ENCODE measurements at regions not wholly inside any gene's neighbourhood (a gene's known extent, or its start where the extent isn't known, plus 50 kb on each side); places are given as distances from the start of the nearest gene placed in this dataset.

DNA sequence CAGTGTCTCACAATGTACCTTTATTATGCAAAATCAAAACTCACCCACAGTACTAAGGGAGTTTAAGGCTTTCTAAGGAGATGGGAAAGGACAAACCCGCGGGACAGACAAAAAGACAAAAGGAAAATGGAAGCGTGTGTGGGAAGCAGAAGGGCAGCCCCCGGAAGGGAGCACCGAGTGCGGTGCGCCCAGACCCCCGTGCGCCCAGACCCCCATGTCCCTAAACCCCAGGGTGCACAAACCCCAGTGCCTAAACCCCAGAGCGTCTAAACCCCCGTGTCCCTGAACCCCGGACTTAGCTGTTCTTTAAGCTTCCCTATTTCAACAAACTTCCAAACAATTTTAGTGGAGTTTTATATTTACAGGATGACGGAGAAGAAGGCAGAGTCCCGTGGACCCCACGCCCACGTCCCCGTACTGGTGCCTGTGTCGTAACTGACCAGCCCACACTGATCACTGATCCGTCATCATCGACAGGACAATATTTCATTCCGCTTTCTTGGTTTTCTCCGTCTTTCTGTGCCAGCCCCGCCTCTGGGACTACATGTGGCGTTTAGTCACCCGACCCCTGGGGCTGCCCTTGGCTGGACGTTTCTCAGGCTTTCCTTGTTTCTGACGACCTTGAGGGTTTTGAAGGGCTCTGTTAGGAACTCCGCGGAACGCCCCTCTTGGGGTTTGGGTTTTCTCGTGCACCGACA, 76.9 kb downstream of the RTP5 start:
- H3K4me2 ChIP-seq (ENCODE audit: low read length), result no peak overlapping the region
- no peak overlapping the region for H4K8ac ChIP-seq (ENCODE audit: low read depth, low read length)
- no peak overlapping the region for H3K18ac ChIP-seq (ENCODE audit: low read length)
- no peaks in the 10 kb centered on the region for H3K79me2 ChIP-seq (ENCODE audit: control insufficient read depth, insufficient read depth, low read length, poor library complexity)
- no peak overlapping the region for H2BK120ac ChIP-seq (ENCODE audit: insufficient read depth, low read length, poor library complexity)
- H3K14ac ChIP-seq (ENCODE audit: low read length), result no peak overlapping the region
- H3K27me3 ChIP-seq (ENCODE audit: insufficient read depth, low read length), result no peaks in the 10 kb centered on the region
- no peak overlapping the region for H3K9ac ChIP-seq (ENCODE audit: low read length)
- no peak for DNase-seq
- no peak overlapping the region for H4K91ac ChIP-seq (ENCODE audit: low read depth, low read length)
- no peaks in the 10 kb centered on the region for H3K36me3 ChIP-seq (ENCODE audit: control insufficient read depth in 1 of 2, insufficient read depth in 2 of 2, low read length in 2 of 2)
- no peak overlapping the region for H2AFZ ChIP-seq (ENCODE audit: insufficient read depth, low read length, poor library complexity)
- no peaks in the 10 kb centered on the region for H3K79me1 ChIP-seq (ENCODE audit: low read length)
- no peak overlapping the region for H2AK5ac ChIP-seq (ENCODE audit: low read length)
- no peak overlapping the region for H4K12ac ChIP-seq (ENCODE audit: low read depth, low read length)
- H3K27ac ChIP-seq (ENCODE audit: low read depth, low read length), result no peak overlapping the region
- H2BK5ac ChIP-seq (ENCODE audit: low read depth, low read length, poor library complexity), result no peak overlapping the region
- no peak overlapping the region for H3K4me3 ChIP-seq (ENCODE audit: low read depth, low read length)
- H2BK12ac ChIP-seq (ENCODE audit: low read length), result no peak overlapping the region
- no CpG with 5 or more reads among the region's 32 CpGs for WGBS (ENCODE audit: extremely low coverage, insufficient coverage, insufficient read length)
- peaks cover 18% of the 10 kb centered on the region for H3K9me3 ChIP-seq (ENCODE audit: insufficient read depth, low read depth, low read length)
- no peak overlapping the region for H3K23ac ChIP-seq (ENCODE audit: low read length)
- H3K4ac ChIP-seq (ENCODE audit: low read depth, low read length), result no peak overlapping the region
- peaks cover 3% of the 10 kb centered on the region in 2 experiments for H3K4me1 ChIP-seq (ENCODE audit: control insufficient read depth in 1 of 2, insufficient read depth in 2 of 2, low read length in 2 of 2)

DNA sequence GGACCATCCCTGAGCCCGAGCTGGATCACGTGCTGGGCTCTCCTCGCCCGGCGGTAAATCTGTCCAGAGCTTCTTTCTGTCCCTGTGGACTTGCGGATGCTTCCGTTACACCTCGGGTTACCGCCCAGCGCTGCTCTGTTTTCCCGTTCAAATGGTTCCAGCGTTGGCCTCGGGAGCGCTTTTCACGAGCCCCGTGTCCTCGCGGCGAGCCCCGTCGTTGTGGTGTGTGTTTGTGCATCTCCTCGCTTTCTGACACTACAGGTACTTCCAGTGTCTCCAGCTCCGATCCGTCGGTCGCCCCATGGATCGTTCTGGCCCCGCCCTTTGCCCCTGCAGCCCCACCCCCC, 77.4 kb downstream of the RTP5 start:
- H3K4ac ChIP-seq (ENCODE audit: low read depth, low read length), result no peak overlapping the region
- no peak overlapping the region for H3K14ac ChIP-seq (ENCODE audit: low read length)
- H3K18ac ChIP-seq (ENCODE audit: low read length), result no peak overlapping the region
- H2AFZ ChIP-seq (ENCODE audit: insufficient read depth, low read length, poor library complexity), result no peak overlapping the region
- no peak overlapping the region for H2AK5ac ChIP-seq (ENCODE audit: low read length)
- H3K23ac ChIP-seq (ENCODE audit: low read length), result no peak overlapping the region
- peaks cover 18% of the 10 kb centered on the region for H3K9me3 ChIP-seq (ENCODE audit: insufficient read depth, low read depth, low read length)
- no peak overlapping the region for H4K91ac ChIP-seq (ENCODE audit: low read depth, low read length)
- no peak overlapping the region for H4K8ac ChIP-seq (ENCODE audit: low read depth, low read length)
- H3K4me3 ChIP-seq (ENCODE audit: low read depth, low read length), result no peak overlapping the region
- no peak overlapping the region for H3K27ac ChIP-seq (ENCODE audit: low read depth, low read length)
- H3K4me1 ChIP-seq (ENCODE audit: control insufficient read depth in 1 of 2, insufficient read depth in 2 of 2, low read length in 2 of 2), result peaks cover 3% of the 10 kb centered on the region in 2 experiments
- H4K12ac ChIP-seq (ENCODE audit: low read depth, low read length), result no peak overlapping the region
- no peak for DNase-seq
- H3K4me2 ChIP-seq (ENCODE audit: low read length), result no peak overlapping the region
- H3K36me3 ChIP-seq (ENCODE audit: control insufficient read depth in 1 of 2, insufficient read depth in 2 of 2, low read length in 2 of 2), result no peaks in the 10 kb centered on the region
- no peak overlapping the region for H2BK12ac ChIP-seq (ENCODE audit: low read length)
- H3K79me2 ChIP-seq (ENCODE audit: control insufficient read depth, insufficient read depth, low read length, poor library complexity), result no peaks in the 10 kb centered on the region
- H3K9ac ChIP-seq (ENCODE audit: low read length), result no peak overlapping the region
- no peaks in the 10 kb centered on the region for H3K27me3 ChIP-seq (ENCODE audit: insufficient read depth, low read length)
- WGBS (ENCODE audit: extremely low coverage, insufficient coverage, insufficient read length), result no CpG with 5 or more reads among the region's 28 CpGs
- no peak overlapping the region for H2BK5ac ChIP-seq (ENCODE audit: low read depth, low read length, poor library complexity)
- no peaks in the 10 kb centered on the region for H3K79me1 ChIP-seq (ENCODE audit: low read length)
- no peak overlapping the region for H2BK120ac ChIP-seq (ENCODE audit: insufficient read depth, low read length, poor library complexity)

DNA sequence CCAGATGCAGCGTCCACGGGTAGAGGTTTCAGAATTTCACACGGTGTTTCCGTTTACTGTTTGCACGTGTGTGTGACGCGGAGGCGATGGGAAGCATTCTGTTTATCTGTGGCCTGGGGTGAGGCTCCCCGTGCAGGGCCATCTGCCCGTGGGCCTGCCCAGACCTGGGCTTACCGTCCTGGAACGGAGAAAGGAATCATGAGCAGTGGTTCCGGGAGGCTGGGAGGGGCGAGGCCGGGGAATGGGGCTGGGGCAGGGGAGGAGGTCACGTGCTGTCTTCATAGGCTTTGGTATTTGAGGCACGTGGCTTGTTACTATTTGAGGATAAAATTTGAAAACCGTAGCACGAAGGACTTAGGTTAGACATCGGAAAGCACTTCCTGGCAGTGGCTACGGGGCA, 77.9 kb downstream of the RTP5 start:
- no CpG with 5 or more reads among the region's 21 CpGs for WGBS (ENCODE audit: extremely low coverage, insufficient coverage, insufficient read length)
- no peak for DNase-seq
- no peaks in the 10 kb centered on the region for H3K79me1 ChIP-seq (ENCODE audit: low read length)

DNA sequence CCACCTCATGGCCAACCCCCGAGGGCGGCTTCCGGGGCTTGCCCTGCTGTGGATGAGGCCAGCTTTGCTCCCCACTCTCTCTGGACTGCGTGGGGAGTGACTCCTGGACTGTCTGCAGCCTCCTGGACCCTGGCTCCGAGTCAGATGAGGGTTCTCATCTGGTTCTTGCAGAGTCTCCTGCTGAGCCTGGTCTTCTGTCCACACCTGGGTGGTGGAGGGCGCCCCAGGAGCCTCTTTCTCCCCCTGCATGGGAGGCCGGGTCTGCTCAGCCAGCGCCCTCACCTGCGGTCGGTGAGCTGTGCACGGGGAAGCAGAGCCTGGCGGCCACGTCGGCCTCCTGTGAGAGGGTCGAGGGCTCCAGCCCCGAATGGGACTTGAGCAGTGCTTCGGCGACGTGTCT, 78.3 kb downstream of the RTP5 start:
- Histone ChIP-seq H3K79me1 (ENCODE audit: low read length) (no peaks in the 10 kb centered on the region), H3K27me3 (ENCODE audit: insufficient read depth, low read length) (no peaks in the 10 kb centered on the region), H2BK120ac (ENCODE audit: insufficient read depth, low read length, poor library complexity) (no peak overlapping the region)

More for the DNA sequence above, 77.9 kb downstream of the RTP5 start:
- Histone ChIP-seq H4K91ac (ENCODE audit: low read depth, low read length) (no peak overlapping the region), H2AFZ (ENCODE audit: insufficient read depth, low read length, poor library complexity) (no peak overlapping the region), H3K79me2 (ENCODE audit: control insufficient read depth, insufficient read depth, low read length, poor library complexity) (no peaks in the 10 kb centered on the region), H2AK5ac (ENCODE audit: low read length) (no peak overlapping the region), H3K4me3 (ENCODE audit: low read depth, low read length) (no peak overlapping the region), H3K9ac (ENCODE audit: low read length) (no peak overlapping the region), H3K23ac (ENCODE audit: low read length) (no peak overlapping the region), H3K18ac (ENCODE audit: low read length) (no peak overlapping the region), H2BK5ac (ENCODE audit: low read depth, low read length, poor library complexity) (no peak overlapping the region), H3K4me2 (ENCODE audit: low read length) (no peak overlapping the region), H3K9me3 (ENCODE audit: insufficient read depth, low read depth, low read length) (peaks cover 18% of the 10 kb centered on the region), H4K8ac (ENCODE audit: low read depth, low read length) (no peak overlapping the region), H3K4me1 (ENCODE audit: control insufficient read depth in 1 of 2, insufficient read depth in 2 of 2, low read length in 2 of 2) (peaks cover 3% of the 10 kb centered on the region in 2 experiments), H4K12ac (ENCODE audit: low read depth, low read length) (no peak overlapping the region), H2BK12ac (ENCODE audit: low read length) (no peak overlapping the region), H3K14ac (ENCODE audit: low read length) (no peak overlapping the region), H3K36me3 (ENCODE audit: control insufficient read depth in 1 of 2, insufficient read depth in 2 of 2, low read length in 2 of 2) (no peaks in the 10 kb centered on the region), H3K27me3 (ENCODE audit: insufficient read depth, low read length) (no peaks in the 10 kb centered on the region), H3K27ac (ENCODE audit: low read depth, low read length) (no peak overlapping the region), H2BK120ac (ENCODE audit: insufficient read depth, low read length, poor library complexity) (no peak overlapping the region), H3K4ac (ENCODE audit: low read depth, low read length) (no peak overlapping the region)

More for the DNA sequence above, 78.3 kb downstream of the RTP5 start:
- no peak overlapping the region for H3K4me3 ChIP-seq (ENCODE audit: low read depth, low read length)
- no peak for DNase-seq
- H3K27ac ChIP-seq (ENCODE audit: low read depth, low read length), result no peak overlapping the region
- H3K79me2 ChIP-seq (ENCODE audit: control insufficient read depth, insufficient read depth, low read length, poor library complexity), result no peaks in the 10 kb centered on the region
- no peak overlapping the region for H2AFZ ChIP-seq (ENCODE audit: insufficient read depth, low read length, poor library complexity)
- no peaks in the 10 kb centered on the region for H3K36me3 ChIP-seq (ENCODE audit: control insufficient read depth in 1 of 2, insufficient read depth in 2 of 2, low read length in 2 of 2)
- no peak overlapping the region for H3K23ac ChIP-seq (ENCODE audit: low read length)
- no peak overlapping the region for H4K12ac ChIP-seq (ENCODE audit: low read depth, low read length)
- no peak overlapping the region for H2BK5ac ChIP-seq (ENCODE audit: low read depth, low read length, poor library complexity)
- no peak overlapping the region for H4K8ac ChIP-seq (ENCODE audit: low read depth, low read length)
- H3K4me1 ChIP-seq (ENCODE audit: control insufficient read depth in 1 of 2, insufficient read depth in 2 of 2, low read length in 2 of 2), result peaks cover 3% of the 10 kb centered on the region in 2 experiments
- H3K4me2 ChIP-seq (ENCODE audit: low read length), result no peak overlapping the region
- H2BK12ac ChIP-seq (ENCODE audit: low read length), result no peak overlapping the region
- no peak overlapping the region for H3K14ac ChIP-seq (ENCODE audit: low read length)
- H2AK5ac ChIP-seq (ENCODE audit: low read length), result no peak overlapping the region
- no peak overlapping the region for H3K4ac ChIP-seq (ENCODE audit: low read depth, low read length)
- WGBS (ENCODE audit: extremely low coverage, insufficient coverage, insufficient read length), result no CpG with 5 or more reads among the region's 19 CpGs
- no peak overlapping the region for H3K18ac ChIP-seq (ENCODE audit: low read length)
- peaks cover 17% of the 10 kb centered on the region for H3K9me3 ChIP-seq (ENCODE audit: insufficient read depth, low read depth, low read length)
- H4K91ac ChIP-seq (ENCODE audit: low read depth, low read length), result no peak overlapping the region
- H3K9ac ChIP-seq (ENCODE audit: low read length), result no peak overlapping the region

Data from trophoblast cell (in vitro differentiated cells and primary cell).